Islet of Langerhans (tissue), 1 donor: ENCODE measurements at regions not wholly inside any gene's neighbourhood (a gene's known extent, or its start where the extent isn't known, plus 50 kb on each side); places are given as distances from the start of the nearest gene placed in this dataset.

Experiments
- FAIRE-seq: peaks from one replicate; lab custom pipeline; 2011; peaks lifted over from hg19 to GRCh38; lab: Jason Lieb, UNC

- no peak for FAIRE-seq
These were observed 385.5 kb upstream of the B3GAT1 start for GRCh38 chr11:134797411-134798089.

- no peak for FAIRE-seq
These were observed 383.0 kb upstream of the B3GAT1 start for GRCh38 chr11:134795017-134795416.

GRCh38 chr11:134794192-134794591 is 382.1 kb upstream of the B3GAT1 start:
- FAIRE-seq, result no peak

GRCh38 chr11:134792677-134793076 is 380.6 kb upstream of the B3GAT1 start:
- FAIRE-seq, result no peak

- FAIRE-seq, result no peak
These were observed 380.0 kb upstream of the B3GAT1 start for GRCh38 chr11:134792044-134792443.

- no peak for FAIRE-seq
These were observed 379.1 kb upstream of the B3GAT1 start for GRCh38 chr11:134791102-134791501.

- FAIRE-seq, result no peak
These were observed 377.1 kb upstream of the B3GAT1 start for GRCh38 chr11:134789104-134789503.

- FAIRE-seq, result no peak
These were observed 374.6 kb upstream of the B3GAT1 start for GRCh38 chr11:134786636-134787035.

GRCh38 chr11:134785660-134786284 is 373.7 kb upstream of the B3GAT1 start:
- no peak for FAIRE-seq

GRCh38 chr11:134785059-134785458 is 373.0 kb upstream of the B3GAT1 start:
- no peak for FAIRE-seq

- no peak for FAIRE-seq
These were observed 372.5 kb upstream of the B3GAT1 start for GRCh38 chr11:134784568-134784967.

GRCh38 chr11:134784046-134784445 is 372.0 kb upstream of the B3GAT1 start:
- FAIRE-seq, result no peak

- FAIRE-seq, result no peak
These were observed 371.2 kb upstream of the B3GAT1 start for GRCh38 chr11:134783234-134783633.

- FAIRE-seq, result no peak
These were observed 369.4 kb upstream of the B3GAT1 start for GRCh38 chr11:134781380-134781866.

- no peak for FAIRE-seq
These were observed 368.6 kb upstream of the B3GAT1 start for GRCh38 chr11:134780486-134781147.

GRCh38 chr11:134779179-134779578 is 367.1 kb upstream of the B3GAT1 start:
- no peak for FAIRE-seq

- FAIRE-seq, result no peak
These were observed 356.4 kb upstream of the B3GAT1 start for GRCh38 chr11:134768463-134768862.

GRCh38 chr11:134765565-134765964 is 353.5 kb upstream of the B3GAT1 start:
- FAIRE-seq, result no peak

GRCh38 chr11:134764966-134765365 is 352.9 kb upstream of the B3GAT1 start:
- FAIRE-seq, result no peak

- no peak for FAIRE-seq
These were observed 352.3 kb upstream of the B3GAT1 start for GRCh38 chr11:134764367-134764766.

- no peak for FAIRE-seq
These were observed 351.0 kb upstream of the B3GAT1 start for GRCh38 chr11:134763030-134763388.

GRCh38 chr11:134762248-134763029 is 350.4 kb upstream of the B3GAT1 start:
- FAIRE-seq, result no peak

GRCh38 chr11:134761926-134762247 is 349.8 kb upstream of the B3GAT1 start:
- no peak for FAIRE-seq
